Mesenchymal stem cell (in vitro differentiated cells and primary cell): ENCODE measurements at regions not wholly inside any gene's neighbourhood (a gene's known extent, or its start where the extent isn't known, plus 50 kb on each side); places are given as distances from the start of the nearest gene placed in this dataset.
A peak's percentile ranks its signal among the peaks of the same experiment; 100 is the strongest.

ENCODE experiments used
- DNase-seq: peaks from one replicate; pipeline ENCODE4 v3.0.0-alpha.2; 2013
- H2AFZ ChIP-seq: one replicate; pipeline ENCODE4 v1.6.1; 2013; ENCODE audit warnings: low read depth, mild to moderate bottlenecking, control low read depth, inconsistent platforms, low read length, moderate library complexity
- H2AK5ac ChIP-seq: 2 replicates; pipeline ENCODE4 v1.6.1; 2013; ENCODE audit warnings: low read length, moderate library complexity, mild to moderate bottlenecking, inconsistent platforms; ENCODE audit not compliant: severe bottlenecking
- H2BK120ac ChIP-seq: one replicate; pipeline ENCODE4 v1.6.1; 2013; ENCODE audit warnings: low read depth, mild to moderate bottlenecking, inconsistent platforms, low read length, moderate library complexity
- H2BK12ac ChIP-seq, 2 experiments: one replicate each; pipeline ENCODE4 v1.6.1; 2013; ENCODE audit warnings: inconsistent platforms in 2 of 2, low read length in 2 of 2, mild to moderate bottlenecking in 2 of 2, moderate library complexity in 2 of 2, control low read depth in 1 of 2
- H2BK15ac ChIP-seq: one replicate; pipeline ENCODE4 v1.6.1; 2013; ENCODE audit warnings: mild to moderate bottlenecking, low read depth, inconsistent platforms; ENCODE audit not compliant: poor library complexity, severe bottlenecking
- H2BK5ac ChIP-seq: 2 replicates; pipeline ENCODE4 v1.6.1; 2013; ENCODE audit warnings: low read depth, mild to moderate bottlenecking, low read length, control low read depth, inconsistent platforms; ENCODE audit not compliant: poor library complexity, severe bottlenecking
- H3K14ac ChIP-seq, 2 experiments: one replicate each; pipeline ENCODE4 v1.6.1; 2013; ENCODE audit warnings: inconsistent platforms in 2 of 2, low read length in 2 of 2, control low read depth in 1 of 2, mild to moderate bottlenecking in 1 of 2, moderate library complexity in 1 of 2
- H3K18ac ChIP-seq, 2 experiments: one replicate each; pipeline ENCODE4 v1.6.1; 2013; ENCODE audit warnings: inconsistent platforms in 2 of 2, low read length in 2 of 2, control low read depth in 1 of 2, low read depth in 1 of 2, mild to moderate bottlenecking in 1 of 2
- H3K23ac ChIP-seq, 2 experiments: one replicate each; pipeline ENCODE4 v1.6.1; 2013; ENCODE audit warnings: inconsistent platforms in 2 of 2, low read length in 2 of 2, mild to moderate bottlenecking in 2 of 2, moderate library complexity in 2 of 2, control low read depth in 1 of 2
- H3K27ac ChIP-seq: 2 replicates; pipeline ENCODE4 v1.5.1; 2013; ENCODE audit warnings: mild to moderate bottlenecking, moderate library complexity, low read length, control low read depth, inconsistent platforms; ENCODE audit not compliant: poor library complexity, severe bottlenecking
- H3K27me3 ChIP-seq, 2 experiments: 2 replicates each; pipeline versions ENCODE4 v1.6.1 to v1.7.0; 2013; ENCODE audit warnings: low read length in 2 of 2, mild to moderate bottlenecking in 2 of 2, moderate library complexity in 2 of 2, control low read depth in 1 of 2, inconsistent platforms in 1 of 2; ENCODE audit not compliant: control insufficient read depth in 1 of 2, insufficient read depth in 1 of 2
- H3K36me3 ChIP-seq, 2 experiments: 2 replicates each; pipeline versions ENCODE4 v1.6.1 to v1.7.0; 2013; ENCODE audit warnings: low read length in 2 of 2, control low read depth in 1 of 2, inconsistent platforms in 1 of 2, low read depth in 1 of 2, mild to moderate bottlenecking in 1 of 2; ENCODE audit not compliant: insufficient read depth in 2 of 2, control insufficient read depth in 1 of 2
- H3K4ac ChIP-seq, 2 experiments: one replicate each; pipeline ENCODE4 v1.6.1; 2013; ENCODE audit warnings: inconsistent platforms in 2 of 2, low read length in 2 of 2, mild to moderate bottlenecking in 2 of 2, moderate library complexity in 2 of 2, control low read depth in 1 of 2, low read depth in 1 of 2
- H3K4me1 ChIP-seq: 2 replicates; pipeline ENCODE4 v1.6.1; 2013; ENCODE audit warnings: low read depth, low read length, control low read depth; ENCODE audit not compliant: control insufficient read depth, insufficient read depth
- H3K4me2 ChIP-seq: 2 replicates; pipeline ENCODE4 v1.6.1; 2013; ENCODE audit warnings: low read length, mild to moderate bottlenecking, inconsistent platforms; ENCODE audit not compliant: poor library complexity, severe bottlenecking
- H3K4me3 ChIP-seq, 2 experiments: 2 replicates each; pipeline versions ENCODE4 v1.5.1 to v1.7.0; 2013; ENCODE audit warnings: low read length in 2 of 2, mild to moderate bottlenecking in 2 of 2, control low read depth in 1 of 2, low read depth in 1 of 2; ENCODE audit not compliant: insufficient read depth in 1 of 2
- H3K79me1 ChIP-seq: replicated peaks from 2 replicates; pipeline ENCODE4 v1.6.1; 2013; ENCODE audit warnings: mild to moderate bottlenecking, control low read depth, low read length, inconsistent platforms; ENCODE audit not compliant: poor library complexity, severe bottlenecking
- H3K9ac ChIP-seq: 2 replicates; pipeline ENCODE4 v1.7.0; 2013; ENCODE audit warnings: mild to moderate bottlenecking, low read length, moderate library complexity
- H3K9me3 ChIP-seq: 2 replicates; pipeline ENCODE4 v1.7.0; 2013; ENCODE audit warnings: mild to moderate bottlenecking, low read length; ENCODE audit not compliant: control insufficient read depth
- H4K8ac ChIP-seq: one replicate; pipeline ENCODE4 v1.6.1; 2013; ENCODE audit warnings: inconsistent platforms, mild to moderate bottlenecking, low read length, moderate library complexity
- H4K91ac ChIP-seq: one replicate; pipeline ENCODE4 v1.6.1; 2013; ENCODE audit warnings: mild to moderate bottlenecking, low read length, inconsistent platforms
- WGBS: methylation state at CpG from one replicate; pipeline ENCODE4 v1.1.7; 2013; ENCODE audit warnings: mixed read lengths; 5-methylcytosine and 5-hydroxymethylcytosine counted together

GRCh38 chr10:124324856-124325632, 93.7 kb downstream of the OAT start:
- Histone ChIP-seq H3K23ac (no peak overlapping the region), H2BK120ac (no peak overlapping the region), H2AK5ac (no peak overlapping the region), H3K27ac (no peak overlapping the region), H3K14ac (no peak overlapping the region), H3K79me1 (no peaks in the 10 kb centered on the region), H3K4ac (no peak overlapping the region), H2BK15ac (no peak overlapping the region), H3K4me3 (no peak overlapping the region), H4K91ac (no peak overlapping the region), H3K27me3 (peaks cover 0 to 42% of the 10 kb centered on the region in 2 experiments), H3K18ac (peak overlapping the region in 1 of 2 experiments; percentile 16), H4K8ac (no peak overlapping the region), H3K9me3 (no peaks in the 10 kb centered on the region), H2AFZ (no peak overlapping the region), H3K9ac (no peak overlapping the region), H3K4me2 (no peak overlapping the region), H2BK5ac (no peak overlapping the region), H2BK12ac (no peak overlapping the region), H3K36me3 (no peaks in the 10 kb centered on the region), H3K4me1 (peaks cover 12% of the 10 kb centered on the region)
- WGBS, result 89% methylated on average over 18 of the region's 19 CpGs
- no peak for DNase-seq

GRCh38 chr10:124324451-124324850, 94.3 kb downstream of the OAT start:
- Histone ChIP-seq H3K27ac (no peak overlapping the region), H2AK5ac (no peak overlapping the region), H3K4me2 (no peak overlapping the region), H2BK15ac (no peak overlapping the region), H3K9ac (no peak overlapping the region), H2AFZ (no peak overlapping the region), H2BK12ac (no peak overlapping the region), H3K4ac (no peak overlapping the region), H3K4me1 (peaks cover 15% of the 10 kb centered on the region), H3K18ac (no peak overlapping the region), H3K79me1 (no peaks in the 10 kb centered on the region), H3K27me3 (peaks cover 0 to 36% of the 10 kb centered on the region in 2 experiments), H2BK5ac (no peak overlapping the region), H3K14ac (no peak overlapping the region), H4K91ac (no peak overlapping the region), H2BK120ac (no peak overlapping the region), H3K23ac (no peak overlapping the region), H3K36me3 (no peaks in the 10 kb centered on the region), H4K8ac (no peak overlapping the region), H3K9me3 (no peaks in the 10 kb centered on the region), H3K4me3 (no peak overlapping the region)
- 80% methylated on average over 6 of the region's 6 CpGs for WGBS
- no peak for DNase-seq

GRCh38 chr10:124323806-124324205, 94.9 kb downstream of the OAT start:
- H3K36me3 ChIP-seq, result no peaks in the 10 kb centered on the region
- H4K8ac ChIP-seq, result peak overlapping the region; percentile 5
- peaks cover 15% of the 10 kb centered on the region for H3K4me1 ChIP-seq
- no peak overlapping the region for H4K91ac ChIP-seq
- no peak overlapping the region for H2BK12ac ChIP-seq
- no peak overlapping the region for H3K4ac ChIP-seq
- no peak overlapping the region for H3K14ac ChIP-seq
- no peaks in the 10 kb centered on the region for H3K9me3 ChIP-seq
- no peak for DNase-seq
- H2AK5ac ChIP-seq, result no peak overlapping the region
- H2BK15ac ChIP-seq, result no peak overlapping the region
- H3K27me3 ChIP-seq, result peaks cover 0 to 30% of the 10 kb centered on the region in 2 experiments
- no peak overlapping the region for H2BK120ac ChIP-seq
- H3K9ac ChIP-seq, result no peak overlapping the region
- H2BK5ac ChIP-seq, result no peak overlapping the region
- 81% methylated on average over 5 of the region's 5 CpGs for WGBS
- H3K27ac ChIP-seq, result no peak overlapping the region
- H3K4me2 ChIP-seq, result no peak overlapping the region
- H3K79me1 ChIP-seq, result no peaks in the 10 kb centered on the region
- H3K4me3 ChIP-seq, result no peak overlapping the region
- H3K18ac ChIP-seq, result no peak overlapping the region
- no peak overlapping the region for H3K23ac ChIP-seq
- no peak overlapping the region for H2AFZ ChIP-seq

- Histone ChIP-seq H3K4me3 (no peak overlapping the region), H2BK15ac (peak overlapping the region; percentile 8), H3K23ac (no peak overlapping the region), H3K4me2 (no peak overlapping the region), H3K79me1 (no peaks in the 10 kb centered on the region), H3K4me1 (peaks cover 15% of the 10 kb centered on the region), H2AFZ (no peak overlapping the region), H3K4ac (no peak overlapping the region), H3K27me3 (peaks cover 0 to 25% of the 10 kb centered on the region in 2 experiments), H4K8ac (peak overlapping the region; percentile 5), H3K9me3 (no peaks in the 10 kb centered on the region), H3K18ac (peak overlapping the region in 1 of 2 experiments; percentile 23), H2BK5ac (no peak overlapping the region), H3K9ac (no peak overlapping the region), H3K36me3 (no peaks in the 10 kb centered on the region), H2BK12ac (no peak overlapping the region), H2BK120ac (no peak overlapping the region), H3K27ac (no peak overlapping the region), H4K91ac (no peak overlapping the region), H3K14ac (no peak overlapping the region), H2AK5ac (no peak overlapping the region)
- DNase-seq, result peak; percentile 66
- 71% methylated on average over 11 of the region's 11 CpGs for WGBS
These were observed 95.5 kb downstream of the OAT start for GRCh38 chr10:124323111-124323725.
